GM18511 (cell line): ENCODE measurements at regions not wholly inside any gene's neighbourhood (a gene's known extent, or its start where the extent isn't known, plus 50 kb on each side); places are given as distances from the start of the nearest gene placed in this dataset.

Experiments
- ATAC-seq: cut with Tn5 transposase; IDR thresholded peaks from one replicate; pipeline ENCODE4 v1.9.1; 2021; ENCODE audit warnings: mild to moderate bottlenecking, moderate library complexity; ENCODE audit not compliant: unreplicated experiment

DNA sequence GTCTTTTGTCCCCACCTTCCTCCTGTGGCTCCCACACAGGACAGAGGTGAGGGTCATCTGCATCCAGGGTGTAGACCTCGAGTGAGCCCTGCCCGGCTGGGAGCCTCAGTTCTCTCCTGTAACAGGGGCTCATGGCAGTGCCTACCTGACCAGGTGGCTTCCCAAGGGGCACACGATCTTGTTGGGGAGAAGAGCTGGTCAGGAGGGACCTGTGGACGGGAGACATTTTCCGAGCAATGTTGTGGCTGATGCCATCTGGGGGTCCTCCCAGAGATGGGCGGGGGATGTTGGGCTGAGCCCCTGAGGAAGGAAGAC is 51.9 kb downstream of the CEBPB start:
- ATAC-seq: no peak

DNA sequence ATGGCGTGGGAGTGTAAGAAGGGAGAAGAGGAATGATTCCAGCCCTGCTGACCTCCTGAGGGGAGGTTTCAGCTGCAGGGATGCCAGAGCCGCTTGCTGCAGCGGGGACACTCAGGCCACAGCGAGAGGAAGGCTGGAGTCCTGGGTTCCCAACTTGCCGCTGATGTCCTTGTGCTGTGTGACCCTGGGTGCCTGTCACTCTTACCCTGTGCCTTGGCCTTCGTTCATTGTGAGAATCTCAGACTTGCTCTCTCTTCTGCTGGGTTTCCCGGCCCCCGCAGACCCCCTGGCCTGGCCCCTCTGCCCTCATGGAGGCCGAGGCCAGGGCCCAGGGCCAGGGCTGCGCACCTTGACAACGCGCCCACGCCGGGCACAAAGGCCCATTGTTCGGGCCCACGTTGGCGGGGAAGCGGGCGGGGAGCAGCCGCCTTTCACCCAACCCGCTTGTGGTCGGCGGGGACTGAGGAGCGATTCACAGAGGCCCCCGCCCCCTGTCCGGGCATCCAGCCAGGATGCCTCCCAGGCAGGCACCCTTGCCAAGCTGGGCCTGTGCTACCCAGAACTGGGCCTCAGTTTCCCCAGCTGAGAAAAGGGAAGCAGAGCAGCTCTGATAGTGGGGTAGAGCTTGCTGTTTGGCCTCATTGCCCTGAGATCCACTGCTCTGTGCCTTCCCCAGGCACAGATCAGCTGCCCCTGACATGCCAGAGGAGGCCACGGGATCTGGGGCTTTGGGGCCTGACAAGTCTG is 52.4 kb downstream of the CEBPB start:
- ATAC-seq: no peak

DNA sequence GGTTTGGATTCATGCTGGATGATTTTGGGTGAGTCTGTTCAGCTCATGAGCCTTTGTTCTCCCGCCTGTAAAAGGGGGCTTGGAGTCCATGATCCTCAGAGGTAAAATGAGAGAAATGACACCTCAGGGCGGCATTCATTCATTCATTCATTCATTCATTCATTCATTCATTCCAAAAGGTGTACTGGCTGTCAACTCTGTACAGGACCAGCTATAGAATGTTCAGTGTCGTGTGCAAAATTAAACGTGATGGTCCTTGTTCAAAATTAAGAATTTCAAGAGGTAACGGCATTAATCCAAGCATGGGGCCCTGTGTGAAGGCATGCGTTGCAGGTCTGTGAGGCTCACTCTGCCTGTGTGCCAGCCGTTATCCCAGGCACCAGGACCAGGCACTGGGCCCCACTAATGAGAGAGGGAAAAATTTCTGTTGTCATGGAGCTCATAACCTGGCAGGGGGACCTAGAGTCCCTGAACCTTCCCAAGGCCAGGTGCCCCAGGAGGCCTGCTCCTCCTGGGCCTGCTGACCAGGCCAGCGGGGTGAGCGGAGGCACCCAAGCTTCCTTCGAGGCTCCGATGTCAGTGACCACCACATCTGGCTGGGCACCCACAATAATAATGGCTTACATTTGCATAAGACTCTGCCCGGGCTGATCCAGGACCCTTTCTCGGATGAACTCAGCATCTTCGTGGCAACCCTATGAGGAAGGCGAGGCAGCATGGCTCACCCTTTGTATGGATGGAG is 53.2 kb downstream of the CEBPB start:
- ATAC-seq: no peak

DNA sequence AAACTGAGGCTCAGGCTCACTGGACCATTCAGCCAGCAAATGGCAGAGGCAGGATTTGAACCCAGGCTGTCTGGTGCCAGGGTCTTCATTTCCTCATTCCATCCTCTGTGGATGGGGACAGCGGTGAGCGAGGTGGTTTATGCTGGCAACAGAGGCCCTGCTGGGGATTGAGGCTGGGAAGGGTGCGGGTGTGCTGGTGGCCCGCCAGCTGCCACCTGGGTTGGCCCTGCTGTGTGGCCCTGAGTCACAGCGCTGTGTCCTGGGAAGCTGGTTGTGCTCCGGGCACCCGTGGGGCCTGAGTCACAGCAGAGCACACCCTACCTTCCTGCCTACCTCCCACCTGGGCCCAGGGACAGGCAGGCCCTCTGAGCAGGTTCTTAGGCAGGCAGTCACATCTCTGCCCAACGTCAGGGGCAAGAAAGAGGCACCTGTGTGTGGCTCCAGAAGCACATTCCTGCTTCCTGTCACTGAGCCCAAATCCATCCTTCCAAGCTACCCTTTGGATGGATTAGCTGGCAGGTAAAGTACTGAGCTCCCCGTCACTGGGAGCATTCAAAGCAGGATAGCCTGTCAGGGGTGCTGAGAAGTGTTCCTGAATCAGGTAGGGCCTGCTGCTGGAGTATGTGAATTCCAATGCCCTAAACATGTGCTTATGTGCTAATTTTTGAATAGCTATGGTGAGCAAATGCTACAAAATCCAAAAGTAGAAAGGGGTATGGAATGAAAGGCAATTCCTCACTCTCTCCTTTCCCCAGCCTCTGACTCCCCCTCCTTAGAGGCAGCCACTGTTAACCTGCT is 53.9 kb downstream of the CEBPB start:
- no peak for ATAC-seq

DNA sequence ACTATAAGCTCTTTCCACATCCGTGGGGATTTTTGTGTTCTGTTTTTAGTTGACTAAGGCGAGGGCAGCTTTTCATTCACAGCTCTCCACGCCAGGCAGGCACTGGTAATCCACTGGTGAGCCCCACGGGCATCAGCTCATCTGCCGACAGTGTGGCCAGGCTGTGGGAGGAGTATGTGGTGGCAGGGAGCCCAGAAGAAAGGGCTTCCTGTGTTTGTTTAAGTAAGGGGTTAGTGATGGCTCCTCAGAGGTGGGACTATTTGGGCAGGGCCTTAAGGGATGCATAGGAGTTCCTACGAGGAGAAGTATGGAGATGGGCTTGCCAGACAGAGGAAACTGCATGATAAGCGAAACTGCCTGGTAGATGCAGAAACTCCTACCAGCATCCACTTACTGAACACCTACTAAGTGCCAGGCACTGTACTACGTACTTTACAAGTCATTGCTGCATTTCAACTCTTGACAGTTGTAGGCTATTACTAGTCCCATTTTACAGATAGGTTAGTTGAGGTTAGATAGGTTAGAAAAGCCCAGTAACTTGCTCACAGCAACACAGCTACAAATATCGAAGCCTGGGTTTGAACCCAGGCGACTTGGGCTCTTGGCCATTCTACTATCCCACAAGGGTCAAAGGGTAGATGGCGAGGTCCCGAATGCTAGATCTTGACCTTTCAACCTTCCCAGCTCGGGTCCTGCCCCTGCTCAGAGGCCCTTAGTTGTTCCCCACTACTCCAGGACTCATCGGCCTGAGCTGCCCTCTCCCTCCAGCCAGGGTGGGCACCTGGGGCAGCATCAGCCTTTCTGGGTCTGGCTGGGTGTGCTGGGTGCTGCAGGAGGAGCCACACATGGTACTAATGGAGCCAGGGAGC is 55.1 kb downstream of the CEBPB start:
- ATAC-seq: no peak

DNA sequence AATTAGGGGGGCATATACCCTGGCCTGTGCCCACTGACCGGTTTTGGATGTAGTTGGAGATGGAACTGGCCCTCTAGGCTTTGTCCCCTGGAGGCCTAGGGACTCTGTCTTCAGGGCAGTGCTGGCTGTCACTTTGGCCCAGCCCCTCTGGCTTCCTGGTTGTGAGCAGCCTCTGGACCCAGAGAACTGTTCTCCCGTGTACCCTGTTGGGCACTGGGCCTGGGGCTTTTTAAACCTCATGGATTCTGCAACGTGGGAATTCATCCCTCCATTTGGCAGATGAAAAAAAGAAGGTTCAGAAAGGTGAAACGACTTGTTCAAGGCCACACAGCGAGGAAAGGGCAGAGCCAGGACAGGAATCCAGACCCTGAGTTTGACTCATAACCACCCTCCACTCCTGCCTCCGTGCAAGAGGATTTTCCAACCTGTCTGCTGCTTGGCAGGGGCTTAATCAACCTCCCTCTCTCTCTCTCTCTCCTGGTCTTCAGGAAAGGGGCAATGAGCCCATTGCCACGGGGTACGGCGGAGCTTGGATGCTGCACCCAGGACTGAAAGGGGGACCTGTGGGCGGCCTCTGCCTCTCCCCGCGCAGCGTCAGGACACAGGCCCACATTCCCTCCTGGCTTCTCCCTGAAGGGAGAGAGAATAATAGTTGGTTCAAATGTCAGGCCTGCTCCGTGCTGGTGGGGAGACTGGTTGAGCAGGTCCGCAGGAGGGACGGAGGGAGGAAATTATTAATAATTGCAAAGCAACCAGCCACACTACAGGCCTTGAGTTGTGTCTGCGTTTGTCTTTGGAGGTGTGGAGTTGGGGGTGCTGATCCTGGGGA is 56.0 kb downstream of the CEBPB start:
- ATAC-seq: no peak

DNA sequence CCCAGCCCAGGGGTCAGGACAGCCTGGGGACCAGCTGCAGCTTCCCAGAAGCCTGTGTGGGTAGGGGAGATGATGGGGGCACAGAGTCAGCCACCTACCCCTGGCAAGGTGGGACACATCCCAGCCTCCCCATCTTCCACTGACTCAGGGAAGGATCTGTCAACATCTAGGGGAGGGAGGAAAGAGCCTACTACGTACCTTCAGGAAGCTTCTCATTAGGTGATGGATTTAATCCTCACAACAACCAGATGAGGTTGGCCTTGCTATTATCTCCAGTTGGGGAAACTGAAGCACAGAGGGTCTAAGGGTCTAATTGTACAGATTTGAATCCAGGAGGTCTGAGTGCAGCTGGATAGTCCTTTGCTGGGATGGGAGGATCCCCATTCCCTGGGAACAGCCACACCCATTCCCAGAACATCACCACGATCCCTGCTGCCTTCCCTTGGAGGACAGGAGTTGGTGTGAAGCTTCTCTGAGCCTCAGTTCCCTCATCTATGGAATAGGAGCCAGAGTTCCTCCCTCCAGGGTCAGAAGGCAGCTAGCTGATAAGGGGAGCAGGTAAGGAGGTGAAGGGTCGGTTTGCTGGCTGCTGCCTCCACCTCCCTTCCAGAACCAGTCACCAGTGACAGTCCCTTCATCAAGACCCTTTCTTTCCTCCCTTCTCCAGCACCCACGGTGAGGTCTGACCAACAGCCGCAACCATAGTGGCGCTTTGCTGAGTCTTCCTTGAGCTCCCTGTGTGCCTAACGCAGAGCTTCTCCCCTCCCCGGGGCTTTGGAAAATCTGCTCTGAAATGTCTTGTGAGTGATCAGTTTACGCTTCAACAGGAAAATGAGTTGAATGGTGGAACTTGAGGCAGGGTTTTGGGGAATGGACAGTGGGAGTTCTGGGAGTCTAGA is 56.8 kb downstream of the CEBPB start:
- no peak for ATAC-seq

DNA sequence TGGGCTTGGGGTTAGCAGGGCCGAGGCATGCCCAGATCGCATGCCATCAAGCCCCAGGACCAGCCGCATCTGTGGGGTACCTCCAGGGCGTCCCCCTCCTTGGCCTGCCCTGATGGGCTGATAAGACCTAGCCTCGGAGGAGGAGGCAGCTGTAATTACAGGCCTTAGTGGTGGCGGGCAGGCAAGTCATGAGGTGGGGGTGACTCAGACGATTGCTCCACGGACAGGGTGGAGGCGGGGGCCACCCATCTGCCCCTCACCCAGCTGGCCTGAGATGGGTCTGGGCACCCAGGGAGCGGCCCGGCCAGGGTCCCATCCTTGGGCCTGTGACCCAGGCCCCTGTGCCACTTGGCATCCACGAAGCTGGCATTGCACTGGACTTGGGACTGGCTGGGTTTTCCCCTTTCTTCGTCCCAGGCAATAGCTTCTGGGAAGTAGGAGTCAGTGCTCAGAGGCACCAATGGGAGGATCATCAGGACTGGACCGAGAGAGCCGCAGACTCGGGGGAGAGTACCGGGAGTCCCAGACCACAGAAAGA is 57.5 kb downstream of the CEBPB start:
- ATAC-seq: no peak

DNA sequence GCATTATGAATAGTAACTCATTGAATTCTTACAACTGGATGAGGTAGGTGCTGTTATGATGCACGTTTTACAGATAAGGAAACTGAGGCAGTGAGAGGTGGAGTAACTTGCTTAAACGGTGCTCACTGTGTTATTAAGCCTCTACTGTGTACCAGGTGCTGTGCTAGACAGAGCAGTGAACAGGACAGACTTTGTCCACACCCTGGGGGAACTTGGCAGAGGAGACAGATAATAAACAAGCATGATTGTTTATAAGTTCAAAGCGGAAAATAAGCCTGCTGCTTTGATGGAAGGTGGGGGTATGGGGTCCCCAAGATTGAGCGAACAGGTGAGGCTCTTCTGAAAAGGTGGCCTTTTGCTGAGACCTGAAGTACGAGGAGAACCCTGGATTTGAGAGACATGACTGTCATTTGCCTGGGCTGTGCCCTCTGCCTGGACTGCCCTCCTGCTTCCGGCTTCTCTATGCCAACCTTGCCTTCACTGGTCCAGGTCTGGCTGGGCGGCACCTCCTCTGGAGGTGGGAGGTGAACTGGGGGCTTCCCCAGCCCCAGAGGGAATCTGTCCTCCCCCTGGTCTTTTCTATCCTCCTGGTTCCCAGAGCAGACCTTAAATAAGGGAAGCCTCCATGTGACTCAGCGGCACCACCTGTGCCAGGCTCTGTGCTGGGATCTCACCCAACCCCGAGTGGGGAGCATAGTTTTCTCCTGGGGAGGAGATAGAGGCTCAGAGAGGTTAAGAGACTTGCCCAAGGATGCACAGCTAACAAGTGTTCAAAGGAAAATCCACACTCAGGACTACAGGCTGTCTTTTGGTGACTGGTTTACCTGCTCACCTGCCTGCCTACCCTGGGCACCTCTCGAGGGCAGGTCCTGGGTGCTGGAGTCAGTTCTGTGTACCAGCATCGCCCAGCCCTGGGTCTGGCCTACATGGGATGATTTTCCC is 59.1 kb downstream of the CEBPB start:
- ATAC-seq: no peak

DNA sequence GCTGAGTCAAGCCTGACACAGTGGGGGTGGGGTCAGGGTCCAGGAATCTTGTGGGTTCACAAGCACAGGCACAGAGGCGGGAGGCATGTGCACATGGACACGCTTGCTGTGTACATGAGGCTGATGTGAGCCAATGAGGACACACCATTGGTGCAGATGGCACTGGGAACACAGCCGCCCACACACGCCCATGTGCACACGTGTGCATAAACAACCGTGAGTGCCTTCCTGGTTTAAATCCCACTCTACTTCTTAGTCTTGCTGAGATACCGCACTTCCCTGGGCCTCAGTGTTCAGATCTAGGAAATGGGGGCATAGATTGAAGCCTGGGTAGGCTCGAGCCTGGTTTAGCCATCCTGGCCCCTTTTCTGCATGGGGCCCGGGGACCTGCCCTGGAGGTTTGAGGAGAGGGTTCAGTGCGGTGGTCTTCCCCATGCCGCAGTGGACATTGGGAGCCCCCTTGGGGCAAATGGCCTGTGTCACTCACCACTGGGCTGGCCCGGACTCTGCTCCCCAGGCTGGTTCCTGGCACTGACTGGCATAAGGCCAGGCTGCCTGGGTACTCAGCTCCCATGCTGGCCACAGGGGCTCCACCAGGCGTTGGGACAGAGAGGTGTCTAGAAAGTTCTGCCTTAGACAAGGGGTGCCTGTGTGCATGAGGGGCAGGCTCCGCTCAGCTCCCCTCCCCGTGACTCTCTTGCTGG is 60.2 kb downstream of the CEBPB start:
- no peak for ATAC-seq

DNA sequence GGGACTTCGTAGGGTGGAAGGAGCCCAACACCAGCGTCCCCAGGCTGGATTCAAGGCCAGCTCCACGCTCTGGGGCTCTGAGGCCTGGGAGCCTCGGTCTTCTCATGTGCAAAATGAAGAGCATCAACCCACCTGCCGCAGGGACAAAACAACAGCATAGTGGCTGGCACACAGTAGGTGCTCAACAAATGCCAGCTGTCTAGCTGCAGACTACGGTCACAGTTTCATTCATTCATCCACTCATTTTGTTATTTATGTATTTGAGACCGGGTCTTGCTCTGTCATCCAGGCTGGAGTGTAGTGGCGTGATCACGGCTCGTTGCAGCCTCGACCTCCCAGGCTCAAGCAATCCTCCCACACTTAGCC is 60.7 kb downstream of the CEBPB start:
- ATAC-seq: no peak

DNA sequence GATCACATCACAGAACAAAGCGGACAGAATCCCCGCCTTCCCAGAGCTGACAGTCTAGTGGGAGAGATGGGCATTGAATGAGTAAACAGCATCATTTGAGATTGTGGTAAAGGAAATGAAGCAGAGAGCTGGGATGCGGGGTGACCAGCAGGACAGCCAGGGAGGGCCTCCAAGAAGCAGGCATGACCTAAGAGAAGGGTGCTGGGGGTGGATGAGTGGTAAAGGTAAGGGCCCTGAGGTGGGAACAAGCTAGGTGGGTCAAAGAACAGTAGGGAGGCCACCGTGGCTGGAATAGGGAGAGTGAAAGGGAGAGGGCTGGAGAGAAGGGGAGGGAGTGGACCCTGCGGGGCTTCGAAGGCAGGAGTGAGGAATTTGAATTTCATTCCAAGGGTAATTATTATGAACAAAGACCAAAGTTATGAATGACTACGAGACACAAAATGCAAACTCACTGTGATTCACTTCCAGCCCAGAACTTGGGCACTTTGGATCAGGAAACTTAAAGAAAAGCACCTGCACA is 61.4 kb downstream of the CEBPB start:
- no peak for ATAC-seq

DNA sequence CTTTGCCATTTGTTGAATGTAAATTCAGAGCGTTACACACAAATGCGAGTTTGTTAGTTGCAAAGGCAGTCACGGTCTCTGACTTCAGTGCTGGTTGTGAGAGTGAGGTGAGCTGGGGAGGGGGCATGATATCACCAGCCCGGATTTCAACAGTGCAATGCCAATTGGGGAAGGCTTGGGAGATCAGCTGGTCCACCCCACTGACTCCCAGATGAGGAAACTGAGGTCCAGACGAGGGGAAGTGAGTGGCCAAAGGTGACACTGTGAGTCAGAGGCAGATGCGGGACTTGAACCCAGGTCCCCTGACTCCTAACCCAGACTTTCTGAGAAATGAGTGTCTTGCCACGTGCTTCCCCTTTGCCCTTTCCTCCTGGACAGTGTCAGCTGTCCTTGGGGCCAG is 62.1 kb downstream of the CEBPB start:
- ATAC-seq: no peak

DNA sequence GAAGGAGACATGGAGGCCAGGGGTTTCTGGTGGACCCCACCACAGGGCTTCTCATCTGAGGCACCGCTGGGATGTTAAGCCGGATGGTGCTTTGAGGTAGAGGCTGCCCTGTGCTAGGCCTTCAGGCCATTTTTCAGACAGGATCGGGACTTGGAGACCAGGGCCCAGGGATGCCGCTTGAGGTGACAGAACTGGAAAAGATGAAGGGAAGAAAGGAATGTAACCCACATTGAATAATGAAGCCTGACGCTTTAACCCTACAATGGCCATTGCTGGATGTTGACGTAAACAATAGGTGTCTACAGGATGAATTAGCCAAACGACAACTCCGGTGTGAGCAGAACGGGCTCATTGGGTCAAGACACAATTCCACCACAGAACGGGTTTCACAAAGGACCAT is 62.5 kb downstream of the CEBPB start:
- ATAC-seq: no peak

DNA sequence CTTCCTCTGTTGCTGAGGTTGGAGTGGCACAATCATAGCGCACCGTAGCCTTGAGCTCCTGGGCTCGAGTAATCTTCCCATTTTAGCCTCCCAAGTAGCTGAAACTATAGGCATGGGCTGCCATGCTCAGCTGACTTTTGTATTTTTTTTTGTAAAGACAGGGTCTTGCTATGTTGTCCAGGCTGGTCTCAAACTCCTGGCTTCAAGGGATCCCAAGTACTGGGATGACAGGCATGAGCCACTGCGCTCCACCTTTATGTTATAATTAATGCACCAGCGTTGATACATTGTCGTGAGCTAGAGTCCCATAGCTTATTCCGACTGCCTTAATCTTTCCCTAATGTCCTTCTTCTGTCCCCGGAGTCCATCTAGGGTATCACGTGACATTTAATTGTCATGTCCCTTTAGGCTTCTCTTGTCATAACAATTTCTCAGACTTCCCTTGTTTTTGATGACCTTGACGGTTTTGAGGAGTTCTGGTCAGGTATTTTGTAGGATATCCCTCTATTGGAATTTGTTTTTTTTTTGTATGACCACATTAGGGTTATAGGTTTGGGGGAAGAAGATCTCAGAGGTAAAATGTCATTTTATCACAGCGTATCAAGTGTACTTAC is 63.9 kb downstream of the CEBPB start:
- no peak for ATAC-seq

DNA sequence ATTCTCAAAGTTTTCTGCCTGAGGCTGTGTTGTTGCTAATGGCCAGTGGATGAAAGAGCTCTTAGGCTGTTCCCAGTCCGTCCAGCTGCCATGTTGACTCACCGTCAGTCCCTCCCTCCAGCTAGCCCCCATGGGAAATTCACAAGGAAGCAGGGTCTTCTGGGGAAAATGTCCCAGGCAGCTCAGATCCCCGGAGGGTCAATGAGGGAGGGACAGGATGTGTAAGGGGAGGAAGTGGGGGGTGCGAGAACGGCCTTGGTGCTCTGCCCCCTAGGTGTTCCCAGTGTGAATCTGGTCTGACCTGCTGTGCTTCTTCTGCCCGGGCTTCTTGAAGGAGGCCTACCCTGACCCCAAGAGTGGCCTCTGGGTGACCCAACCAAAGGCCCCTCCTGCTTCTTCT is 65.9 kb downstream of the CEBPB start:
- no peak for ATAC-seq

DNA sequence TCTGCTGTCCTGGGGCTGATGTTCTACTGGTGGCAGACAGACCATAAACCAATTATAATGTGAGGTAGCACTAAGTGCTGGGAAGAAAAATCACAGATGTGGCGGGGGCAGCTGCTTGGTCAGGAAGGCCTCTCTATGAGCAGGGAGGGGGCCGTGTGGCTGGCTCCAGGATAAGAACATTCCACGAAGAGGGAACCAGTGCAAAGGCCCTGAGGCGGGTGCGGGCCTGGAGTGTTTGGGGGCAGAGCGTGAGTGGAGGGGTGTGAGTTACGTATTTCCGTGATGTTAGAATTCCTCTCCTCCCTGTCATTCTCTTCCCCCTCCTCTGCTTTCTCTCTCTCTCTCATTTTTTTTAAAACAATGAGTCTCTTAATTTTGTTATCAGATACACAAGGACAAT is 67.2 kb downstream of the CEBPB start:
- ATAC-seq: no peak
